UCSD-AML1 (cell line): ENCODE measurements at regions not wholly inside any gene's neighbourhood (a gene's known extent, or its start where the extent isn't known, plus 50 kb on each side); places are given as distances from the start of the nearest gene placed in this dataset.

ENCODE experiments used
- DNase-seq: peaks from one replicate; lab custom pipeline; 2025; ENCODE audit not compliant: unreplicated experiment; lab: John Stamatoyannopoulos, UW

DNA sequence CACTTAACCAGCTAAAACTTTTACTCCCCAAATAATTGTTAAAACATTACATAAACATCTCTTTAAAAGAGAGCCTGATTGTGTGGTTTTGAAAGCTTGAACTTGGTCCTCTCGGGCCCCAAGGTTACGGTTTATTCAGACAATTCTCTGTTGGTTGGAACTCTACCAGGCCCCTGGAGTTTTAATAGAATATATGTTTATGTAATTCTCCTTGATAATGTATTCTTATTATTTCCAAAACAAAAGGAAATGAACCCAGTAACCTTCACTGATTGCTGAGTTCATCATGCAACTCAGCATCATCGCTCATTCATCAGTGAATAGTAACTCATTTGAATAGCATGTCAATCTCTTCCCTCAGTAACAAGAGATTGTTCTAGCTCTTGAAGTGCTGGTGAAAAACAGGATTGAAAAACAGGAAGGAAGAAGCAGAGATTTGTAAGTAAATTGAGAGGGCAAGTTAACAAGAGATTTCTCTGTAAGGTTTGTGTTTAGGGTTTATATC, 464.5 kb upstream of the MARCKS start:
- DNase-seq: no peak

DNA sequence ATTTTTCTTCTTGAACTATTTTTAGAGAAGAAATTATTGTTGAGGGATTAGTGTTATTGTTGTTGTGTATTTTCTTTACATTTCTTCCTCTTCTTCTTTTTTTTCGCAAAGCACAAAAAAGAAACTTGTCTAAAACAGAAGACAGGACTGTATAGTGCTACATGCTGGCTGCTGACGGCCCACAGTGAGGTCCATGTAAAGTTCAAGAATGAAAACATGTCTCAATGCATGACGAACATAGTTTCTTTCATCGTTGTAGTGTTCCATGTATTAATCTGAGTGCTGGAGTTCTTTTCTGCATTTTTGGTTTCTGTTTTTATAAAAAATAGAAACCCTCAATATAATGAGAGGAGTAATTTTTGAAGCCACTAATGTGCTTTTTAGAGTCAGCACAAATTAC, 462.9 kb upstream of the MARCKS start:
- DNase-seq: no peak

DNA sequence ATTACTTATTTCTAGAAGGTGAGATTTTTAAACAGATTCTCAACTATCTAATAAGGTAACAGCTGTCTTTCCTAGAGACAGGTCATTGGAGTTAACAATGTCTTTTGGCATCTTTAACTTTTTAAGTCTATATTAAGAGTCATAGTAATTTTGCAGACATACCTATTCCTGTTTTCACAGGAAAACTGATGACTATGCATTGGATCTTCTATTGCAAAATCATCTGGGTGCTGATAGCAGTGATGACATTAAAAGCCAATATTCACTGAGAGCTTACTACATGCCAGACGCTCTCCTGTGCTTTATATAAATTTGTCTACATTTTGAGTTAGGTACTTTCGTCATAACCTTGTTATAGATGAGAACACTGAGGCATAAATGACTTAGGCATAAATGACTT, 462.4 kb upstream of the MARCKS start:
- DNase-seq: no peak

DNA sequence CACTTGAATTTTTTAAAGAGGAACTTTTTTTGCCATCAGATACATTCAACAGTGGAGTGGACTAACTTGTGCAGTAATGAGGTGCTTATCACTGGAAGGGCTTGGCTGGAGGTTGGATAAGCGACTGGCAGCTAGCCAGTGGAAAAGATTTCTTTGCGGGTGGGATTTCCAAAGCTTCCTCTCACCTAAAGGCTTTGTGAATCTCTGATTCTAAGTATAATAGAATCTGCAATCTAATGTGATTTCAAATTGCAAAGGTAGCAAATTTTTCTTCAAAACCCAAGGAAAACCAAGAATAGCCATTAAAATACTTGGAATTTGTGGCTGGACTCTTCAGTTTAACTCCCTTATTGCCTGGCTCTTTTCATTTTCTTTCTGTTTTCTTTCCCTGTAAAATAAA, 460.4 kb upstream of the MARCKS start:
- no peak for DNase-seq

DNA sequence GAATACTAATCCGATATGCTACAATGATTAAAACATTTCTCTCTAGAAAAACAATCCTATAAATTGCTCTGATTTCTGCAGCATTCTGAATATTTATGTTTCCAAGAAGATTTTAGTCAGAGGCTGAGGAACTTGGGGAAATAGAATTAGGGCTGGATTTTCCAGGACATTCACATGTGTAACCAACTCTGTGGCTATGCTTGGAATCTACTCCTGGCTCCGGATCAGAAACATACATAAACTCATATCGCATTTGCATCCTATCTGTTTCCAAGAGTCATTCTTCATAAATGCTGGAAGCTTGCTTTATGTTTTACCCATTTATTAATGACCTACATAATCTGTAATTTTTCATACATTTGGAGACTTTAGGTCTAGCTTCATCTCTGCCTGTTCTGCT, 459.9 kb upstream of the MARCKS start:
- no peak for DNase-seq

DNA sequence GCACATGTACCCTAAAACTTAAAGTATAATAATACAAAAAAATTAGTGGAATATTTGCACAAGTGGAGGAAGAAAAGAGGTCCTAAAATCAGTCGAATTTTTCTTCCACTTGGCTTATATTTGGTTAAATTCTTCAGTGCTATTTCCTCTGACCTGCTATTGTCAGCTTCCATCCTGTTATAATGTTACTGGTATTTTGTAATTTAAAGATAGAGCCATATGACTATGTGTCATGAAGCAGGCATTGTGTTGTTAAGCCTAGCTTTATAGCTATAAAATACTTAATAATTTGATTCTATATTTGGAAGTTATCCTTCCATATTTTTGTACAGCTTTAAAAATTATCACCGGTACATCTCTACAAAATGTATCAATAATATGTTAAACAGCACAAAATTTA, 455.9 kb upstream of the MARCKS start:
- DNase-seq: no peak

DNA sequence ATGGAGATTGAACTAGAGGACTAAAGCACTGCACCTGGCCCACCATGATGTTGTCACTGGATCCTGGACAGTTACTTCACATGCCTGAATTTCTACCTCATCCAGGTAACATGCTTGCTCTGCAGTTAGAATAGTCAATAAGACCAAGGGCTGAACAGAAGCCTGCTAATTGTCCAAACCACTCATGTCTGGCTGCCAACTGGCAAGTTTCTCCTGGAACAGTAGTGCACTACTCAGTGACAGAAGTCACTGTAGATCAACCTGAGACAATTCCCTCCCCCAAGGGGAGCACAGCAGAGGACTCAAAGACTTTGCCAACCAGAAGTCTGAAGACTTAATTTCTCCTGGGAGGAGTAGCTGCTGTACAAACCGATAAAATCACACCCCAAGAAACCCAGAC, 454.6 kb upstream of the MARCKS start:
- no peak for DNase-seq

DNA sequence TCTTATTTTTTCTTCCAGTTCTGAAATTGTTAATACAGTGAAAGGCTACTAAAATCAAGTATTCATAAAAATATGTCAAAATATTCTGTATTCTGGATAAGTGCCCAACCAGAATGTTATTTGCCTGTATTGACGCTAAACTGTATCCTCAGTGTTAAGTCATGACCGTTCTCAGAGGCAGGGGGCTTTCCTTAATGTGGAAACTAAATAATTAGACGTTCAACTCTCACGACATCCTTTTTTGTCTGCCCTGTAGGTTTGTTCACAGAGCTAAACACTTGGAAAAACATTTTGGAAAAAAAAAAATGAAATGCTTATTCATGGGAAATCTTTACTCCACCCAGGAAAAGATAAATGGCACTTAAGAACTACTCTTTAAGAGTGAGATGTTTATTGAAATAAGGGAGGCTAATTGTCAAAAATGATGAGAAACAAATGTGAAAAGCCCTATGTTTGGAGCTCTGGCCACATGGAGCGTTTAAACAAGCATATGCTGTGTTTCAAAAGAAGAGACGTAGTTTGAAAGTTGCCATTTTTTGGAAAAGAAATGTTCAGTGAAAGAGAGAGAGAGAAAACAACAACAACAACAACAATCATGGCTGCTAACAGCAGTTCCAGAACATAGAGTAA, 453.1 kb upstream of the MARCKS start:
- DNase-seq: no peak

DNA sequence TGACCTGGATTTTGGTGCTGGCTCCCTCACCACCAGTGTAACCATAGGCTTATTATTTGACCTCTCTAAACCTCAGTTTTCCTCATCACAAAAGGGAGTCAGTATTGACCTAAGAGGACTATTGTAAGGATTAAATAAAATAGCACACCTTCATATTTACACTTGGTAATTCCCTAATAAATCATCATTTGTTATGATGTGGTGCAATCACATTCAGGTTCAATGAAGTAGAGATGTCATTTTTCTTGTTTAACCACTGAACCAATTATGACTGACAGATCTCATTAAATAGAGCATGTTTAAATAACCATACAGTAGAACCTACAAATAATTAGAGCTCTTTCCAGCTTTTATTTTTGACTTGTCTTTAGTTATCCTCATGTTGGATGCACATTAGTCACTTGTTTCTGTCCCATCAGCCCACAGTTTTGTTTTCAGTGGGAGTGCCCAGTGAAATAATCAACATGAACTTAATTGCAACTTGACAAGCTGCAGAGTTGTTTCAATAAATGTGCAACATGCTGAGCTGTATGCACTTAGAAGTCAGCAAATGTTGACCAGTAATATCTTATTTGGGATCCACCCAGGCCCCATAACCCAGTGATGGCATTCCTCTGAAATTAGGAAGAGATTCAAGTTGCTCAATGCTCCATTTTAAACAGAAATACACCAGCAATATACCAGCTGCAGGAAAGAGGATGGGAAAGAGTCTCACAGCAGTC, 451.7 kb upstream of the MARCKS start:
- DNase-seq: no peak

DNA sequence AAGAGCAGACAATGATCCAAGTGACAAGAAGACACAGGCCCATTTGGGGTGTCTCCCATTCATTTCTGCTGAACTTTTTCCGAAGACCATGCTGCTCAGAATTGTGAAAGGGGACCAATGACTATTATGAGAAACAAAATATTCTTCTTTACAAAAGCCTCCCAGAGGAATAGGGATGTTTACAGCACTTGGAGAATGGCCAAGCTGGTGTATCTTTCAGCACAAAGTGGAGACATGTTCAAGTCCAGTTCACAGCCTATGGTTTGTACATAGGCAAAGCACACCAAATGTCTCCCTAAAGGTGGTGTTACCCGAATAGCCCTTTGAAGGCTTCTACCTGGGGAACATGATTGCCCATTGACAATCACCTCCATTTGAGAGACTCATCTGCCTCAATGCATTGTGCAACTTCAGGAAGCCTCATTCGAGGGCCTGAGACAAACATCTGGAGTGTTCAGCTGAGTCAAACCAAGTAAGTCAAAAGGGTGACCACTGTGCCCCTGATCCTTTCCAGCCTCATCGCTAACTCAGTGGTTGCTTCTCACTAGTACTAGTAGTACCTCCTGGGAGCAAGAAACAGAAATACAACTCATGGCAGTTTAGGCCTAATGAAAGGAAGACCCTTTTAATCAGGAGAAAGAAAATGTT, 451.0 kb upstream of the MARCKS start:
- no peak for DNase-seq

DNA sequence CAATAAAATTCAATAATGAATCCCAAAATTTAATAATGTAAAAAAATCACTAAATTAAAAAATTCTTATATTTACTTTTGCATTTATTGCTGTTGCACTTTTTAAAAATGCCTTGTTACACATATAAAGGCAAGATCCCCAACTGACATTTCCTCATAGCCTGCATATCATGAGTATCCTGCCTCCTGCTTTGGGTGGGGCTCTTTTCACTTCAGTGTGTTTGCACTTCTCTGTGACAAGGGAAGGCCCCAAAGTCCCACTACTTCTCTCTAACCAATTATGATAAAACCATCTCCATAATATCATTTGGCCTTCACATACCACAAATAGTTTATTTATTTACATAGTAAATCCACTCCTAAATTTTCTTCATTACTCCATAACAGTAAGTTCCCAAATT, 446.1 kb upstream of the MARCKS start:
- DNase-seq: no peak

DNA sequence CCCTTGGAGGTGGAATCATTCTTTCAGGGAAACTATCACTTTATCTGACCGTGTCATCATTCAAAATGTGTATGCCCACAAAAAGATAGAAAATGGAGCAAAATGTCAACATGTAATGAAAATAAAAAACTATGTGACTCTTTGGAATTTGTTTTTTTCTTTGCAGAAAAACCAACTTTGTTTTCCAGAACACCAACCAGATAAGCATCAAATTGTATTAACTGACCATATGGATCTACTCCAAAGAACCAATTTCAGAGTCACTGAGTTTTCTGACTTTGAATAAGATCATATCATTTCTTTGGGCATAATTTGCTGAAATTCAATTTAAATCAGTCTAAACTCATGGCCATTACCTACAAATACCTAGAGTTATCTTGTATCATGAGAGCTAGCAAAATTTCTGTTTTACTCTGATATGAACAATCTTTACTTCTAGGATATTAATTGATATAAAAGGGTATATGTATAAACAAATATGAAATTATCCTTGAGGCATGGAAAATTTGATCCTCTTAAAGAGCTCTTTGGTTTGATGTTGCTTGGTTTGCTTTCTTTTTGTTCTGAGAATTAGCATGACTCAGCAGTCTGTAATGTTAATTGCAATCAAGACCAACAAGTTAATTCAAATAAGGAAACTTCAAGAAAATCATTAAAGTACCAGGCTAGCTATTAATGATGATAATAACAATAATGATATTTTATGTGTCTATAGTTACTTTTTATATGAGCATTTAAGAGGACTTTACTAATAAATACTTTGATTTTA, 444.4 kb upstream of the MARCKS start:
- no peak for DNase-seq

DNA sequence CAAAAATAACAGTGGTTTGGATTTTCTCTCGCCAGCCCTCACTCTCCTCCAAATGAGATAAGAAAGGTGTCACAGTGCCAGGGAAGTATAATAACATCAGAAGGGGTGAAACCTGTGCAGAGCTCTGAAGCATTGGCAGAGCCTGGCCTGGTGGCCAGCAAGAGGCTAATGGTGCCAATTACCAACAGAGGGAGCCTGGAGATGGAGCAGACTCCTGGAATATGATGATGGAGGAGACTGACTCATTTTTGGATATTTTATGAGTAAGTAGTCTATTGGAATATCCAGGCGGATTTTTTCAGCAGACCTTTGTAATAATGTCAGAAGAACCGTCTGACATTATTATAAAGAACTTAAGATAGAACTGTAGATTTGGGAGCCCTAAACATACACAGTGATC, 442.6 kb upstream of the MARCKS start:
- DNase-seq: no peak

DNA sequence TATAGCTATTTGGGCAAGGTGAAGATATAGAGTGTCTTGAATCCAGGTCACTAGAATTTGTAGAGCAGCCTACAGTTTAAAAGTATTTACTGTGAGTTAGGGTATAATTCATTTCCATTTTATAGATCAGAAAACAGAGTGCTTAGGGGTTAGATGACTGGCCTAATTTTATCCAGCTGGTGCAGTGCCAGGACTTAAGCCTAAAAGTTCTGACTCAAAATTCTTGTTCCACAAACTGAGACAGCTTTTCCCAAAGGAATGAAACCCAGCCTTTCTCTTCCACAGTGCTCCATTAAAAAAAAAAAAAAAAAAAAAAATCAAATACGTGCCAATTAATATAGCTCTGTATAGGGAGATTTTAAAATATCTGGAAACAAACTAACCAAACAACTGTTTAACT, 441.0 kb upstream of the MARCKS start:
- DNase-seq: no peak

DNA sequence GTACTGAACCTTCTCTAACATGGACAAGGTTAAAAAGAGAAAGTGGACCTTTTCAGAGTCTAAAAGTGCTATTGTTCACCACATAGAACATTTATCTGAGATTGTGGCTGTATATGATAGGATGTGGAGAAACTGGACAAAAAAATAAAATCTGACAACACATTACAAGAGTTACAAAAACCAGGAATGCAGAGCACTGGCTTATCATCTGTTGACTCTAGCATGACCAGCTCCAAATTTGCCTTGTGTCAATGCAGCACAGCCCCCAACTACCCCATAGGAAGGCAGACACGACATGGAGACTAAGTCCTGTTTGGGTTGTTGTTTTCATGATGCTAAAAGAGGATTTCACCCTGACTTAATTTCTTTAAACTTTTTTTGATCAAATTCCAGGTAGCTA, 436.9 kb upstream of the MARCKS start:
- DNase-seq: no peak

DNA sequence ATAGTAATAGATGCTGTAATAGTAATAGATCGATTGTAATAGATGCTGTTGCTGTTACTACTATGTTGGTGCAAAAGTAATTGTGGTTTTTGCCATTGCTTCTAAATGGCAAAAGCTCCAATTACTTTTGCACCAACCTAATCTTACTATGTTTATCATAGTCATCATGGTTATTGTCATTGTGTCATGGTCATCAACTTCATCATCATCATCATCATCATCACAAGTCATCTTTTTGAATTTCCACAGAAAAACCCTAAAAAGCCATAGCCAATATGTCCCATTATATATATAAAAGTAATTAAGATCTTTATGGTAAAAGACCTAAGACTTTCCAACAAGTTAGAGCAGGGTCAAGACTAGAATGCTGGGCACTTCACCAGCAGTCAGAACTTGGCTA, 435.1 kb upstream of the MARCKS start:
- no peak for DNase-seq

DNA sequence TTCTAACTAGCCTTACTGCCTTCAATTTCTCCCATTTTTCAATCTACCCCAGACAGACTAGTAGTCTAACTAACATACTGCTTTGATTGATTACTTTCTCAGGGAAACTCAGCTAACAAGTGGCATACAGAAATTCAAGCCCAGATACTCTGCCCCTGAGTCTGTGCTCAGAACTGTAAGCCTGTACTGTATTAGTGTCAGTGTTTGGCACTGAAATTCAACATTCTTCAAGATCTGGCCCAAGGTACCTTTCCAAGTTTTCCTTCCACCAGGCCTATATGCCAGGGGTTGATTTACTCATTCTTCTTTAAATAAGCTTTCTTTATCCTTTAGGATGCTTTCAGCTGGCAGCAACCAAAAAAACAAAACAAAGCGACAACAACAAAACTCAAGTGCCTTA, 433.2 kb upstream of the MARCKS start:
- no peak for DNase-seq

DNA sequence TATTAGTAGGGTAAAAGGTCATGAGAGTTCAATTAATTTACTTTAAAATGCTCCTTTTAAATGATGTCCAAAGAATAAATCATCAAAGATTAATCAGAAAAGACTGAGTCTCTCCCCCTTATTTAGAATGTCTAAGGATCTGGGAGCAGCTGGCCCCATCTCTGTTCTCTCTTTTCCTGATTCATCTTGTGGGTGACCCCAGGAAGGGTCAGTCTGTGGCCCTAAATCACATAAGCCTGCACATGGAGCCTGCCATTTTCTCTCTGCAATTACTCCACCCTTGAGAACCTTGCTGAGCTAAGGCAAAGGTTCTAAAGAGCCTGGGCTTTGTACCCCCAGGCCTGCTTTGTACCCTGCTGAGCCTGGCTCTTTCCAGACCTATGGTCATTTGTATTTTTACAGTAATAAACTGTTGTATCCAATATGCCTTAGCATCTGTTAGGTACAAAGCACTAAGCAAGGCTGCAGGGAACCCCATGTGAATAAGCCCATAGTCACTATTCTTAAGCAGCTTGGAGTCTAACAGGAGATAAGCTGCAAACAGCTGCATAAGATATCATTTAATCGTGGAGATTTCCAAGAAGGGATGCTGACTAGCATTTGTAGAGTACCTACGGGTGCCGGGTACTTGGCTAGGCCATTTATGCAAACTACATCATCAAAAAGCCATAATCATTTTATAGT, 431.0 kb upstream of the MARCKS start:
- DNase-seq: no peak

DNA sequence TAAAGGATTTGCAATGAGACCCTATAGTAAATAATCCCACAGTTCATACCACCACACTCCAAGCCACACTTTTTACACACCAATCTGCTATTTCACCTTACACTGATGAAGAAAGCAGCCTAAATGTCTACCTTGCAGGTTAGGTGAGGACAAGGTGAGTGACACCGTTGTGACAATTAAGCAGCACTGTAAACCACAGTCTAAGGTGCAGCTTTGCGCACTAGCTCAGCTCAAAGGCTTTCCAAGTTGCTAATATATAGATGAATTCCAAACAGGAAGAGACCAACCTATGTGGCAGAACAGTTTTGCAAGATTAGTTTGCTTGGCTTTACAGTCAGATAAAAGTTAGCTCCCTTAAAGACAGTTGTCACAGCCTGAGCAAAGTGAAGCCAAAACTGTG, 429.5 kb upstream of the MARCKS start:
- no peak for DNase-seq

DNA sequence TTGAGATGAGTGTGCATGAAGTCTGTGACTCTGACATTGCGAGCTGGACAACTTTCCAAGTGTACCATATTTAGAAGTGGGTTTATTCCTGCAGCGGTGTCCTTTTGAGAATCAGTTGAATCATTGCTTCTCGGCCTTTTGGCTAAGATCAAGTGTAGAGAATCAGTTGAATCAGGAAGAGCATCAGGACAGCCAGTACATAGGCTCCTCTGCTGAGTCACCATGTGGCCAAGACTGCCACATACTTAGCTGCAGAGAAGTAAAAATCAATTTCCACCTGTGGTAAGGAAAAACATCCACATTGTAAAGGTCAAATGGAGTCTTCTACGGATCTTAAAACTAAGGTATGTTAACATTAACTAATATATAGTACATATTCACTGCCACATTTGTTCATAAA, 428.4 kb upstream of the MARCKS start:
- no peak for DNase-seq
